ENCODE measurements at regions not wholly inside any gene's neighbourhood (a gene's known extent, or its start where the extent isn't known, plus 50 kb on each side); places are given as distances from the start of the nearest gene placed in this dataset.

GRCh38 chr9:3674561-3674960 is 148.8 kb upstream of the RFX3 start:
- intact Hi-C loops (cut with DNase I; ENCODE audit: low total_unique reads): no loop called here
- no peak for TF ChIP-seq POLR2A (IDR thresholded peaks at IDR 0.05)
- TF ChIP-seq, protein P1, sequence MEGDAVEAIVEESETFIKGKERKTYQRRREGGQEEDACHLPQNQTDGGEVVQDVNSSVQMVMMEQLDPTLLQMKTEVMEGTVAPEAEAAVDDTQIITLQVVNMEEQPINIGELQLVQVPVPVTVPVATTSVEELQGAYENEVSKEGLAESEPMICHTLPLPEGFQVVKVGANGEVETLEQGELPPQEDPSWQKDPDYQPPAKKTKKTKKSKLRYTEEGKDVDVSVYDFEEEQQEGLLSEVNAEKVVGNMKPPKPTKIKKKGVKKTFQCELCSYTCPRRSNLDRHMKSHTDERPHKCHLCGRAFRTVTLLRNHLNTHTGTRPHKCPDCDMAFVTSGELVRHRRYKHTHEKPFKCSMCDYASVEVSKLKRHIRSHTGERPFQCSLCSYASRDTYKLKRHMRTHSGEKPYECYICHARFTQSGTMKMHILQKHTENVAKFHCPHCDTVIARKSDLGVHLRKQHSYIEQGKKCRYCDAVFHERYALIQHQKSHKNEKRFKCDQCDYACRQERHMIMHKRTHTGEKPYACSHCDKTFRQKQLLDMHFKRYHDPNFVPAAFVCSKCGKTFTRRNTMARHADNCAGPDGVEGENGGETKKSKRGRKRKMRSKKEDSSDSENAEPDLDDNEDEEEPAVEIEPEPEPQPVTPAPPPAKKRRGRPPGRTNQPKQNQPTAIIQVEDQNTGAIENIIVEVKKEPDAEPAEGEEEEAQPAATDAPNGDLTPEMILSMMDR (IDR thresholded peaks at IDR 0.05): no peak
- DNase-seq (ENCODE audit: low spot score in 2 of 2): no peak
- no peak overlapping the region for H3K4me3 ChIP-seq (ENCODE audit: low read depth, poor library complexity, severe bottlenecking)
- WGBS, 2 donors: 89 to 90% methylated on average over 5 of the region's 5 CpGs

DNA sequence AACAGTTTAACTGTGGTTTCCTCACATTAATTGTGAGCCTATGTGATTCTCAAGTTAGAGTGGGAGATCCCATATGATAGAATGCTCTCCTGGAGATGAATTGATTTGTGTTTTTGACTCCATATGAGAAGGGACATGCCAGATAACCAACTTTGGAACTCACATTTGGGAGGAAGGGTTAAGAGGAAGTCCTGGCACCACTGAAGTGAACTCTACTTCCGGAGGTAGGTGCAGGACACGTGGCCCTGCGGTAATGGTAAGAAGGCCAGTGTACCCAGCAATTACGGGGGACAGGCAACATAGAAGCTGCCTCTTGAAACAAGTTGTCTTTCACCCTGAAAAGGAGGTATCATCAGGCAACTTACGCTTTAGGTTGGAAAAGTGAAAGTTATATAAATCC is 146.6 kb upstream of the RFX3 start:
- H3K4me3 ChIP-seq (ENCODE audit: low read depth, poor library complexity, severe bottlenecking): no peak overlapping the region
- no peak for TF ChIP-seq POLR2A (IDR thresholded peaks at IDR 0.05)
- TF ChIP-seq, protein P1 (IDR thresholded peaks at IDR 0.05): no peak
- intact Hi-C loops (cut with DNase I; ENCODE audit: low total_unique reads): no loop called here
- WGBS, 2 donors: 89 to 97% methylated on average over 5 of the region's 5 CpGs
- no peak for DNase-seq (ENCODE audit: low spot score in 2 of 2)

- no peak for TF ChIP-seq POLR2A (IDR thresholded peaks at IDR 0.05)
- TF ChIP-seq, protein P1 (IDR thresholded peaks at IDR 0.05): no peak
- no peak for DNase-seq (ENCODE audit: low spot score in 2 of 2)
- no peak overlapping the region for H3K4me3 ChIP-seq (ENCODE audit: low read depth, poor library complexity, severe bottlenecking)
- WGBS, 2 donors: 82 to 84% methylated on average over 1 of the region's 1 CpG
- intact Hi-C loops (cut with DNase I; ENCODE audit: low total_unique reads): no loop called here
Measured at GRCh38 chr9:3664044-3664443, 138.2 kb upstream of the RFX3 start.

DNA sequence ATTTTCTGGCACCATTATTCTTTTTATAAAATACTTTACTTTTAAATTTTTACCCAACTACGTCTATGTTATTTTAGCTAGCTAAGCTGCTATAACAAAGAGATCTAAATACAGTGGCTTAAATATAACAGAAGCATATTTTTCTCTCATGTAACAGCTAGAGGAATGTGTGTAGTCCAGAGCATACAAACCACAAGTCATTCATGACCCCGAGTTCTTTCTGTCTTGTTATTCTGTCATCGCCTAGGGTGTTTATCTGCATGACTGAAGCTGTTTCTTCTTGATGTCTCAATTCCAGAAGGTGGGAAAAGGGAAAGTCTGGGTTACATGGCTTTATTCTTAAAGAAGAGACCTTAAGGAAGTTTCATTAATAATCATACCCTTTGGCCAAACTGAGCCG is 136.9 kb upstream of the RFX3 start:
- TF ChIP-seq, protein P1 (IDR thresholded peaks at IDR 0.05): no peak
- TF ChIP-seq POLR2A (IDR thresholded peaks at IDR 0.05): no peak
- intact Hi-C loops (cut with DNase I; ENCODE audit: low total_unique reads): no loop called here
- 80 to 82% methylated on average over 4 of the region's 4 CpGs for WGBS, 2 donors
- no peak overlapping the region for H3K4me3 ChIP-seq (ENCODE audit: low read depth, poor library complexity, severe bottlenecking)
- no peak for DNase-seq (ENCODE audit: low spot score in 2 of 2)

DNA sequence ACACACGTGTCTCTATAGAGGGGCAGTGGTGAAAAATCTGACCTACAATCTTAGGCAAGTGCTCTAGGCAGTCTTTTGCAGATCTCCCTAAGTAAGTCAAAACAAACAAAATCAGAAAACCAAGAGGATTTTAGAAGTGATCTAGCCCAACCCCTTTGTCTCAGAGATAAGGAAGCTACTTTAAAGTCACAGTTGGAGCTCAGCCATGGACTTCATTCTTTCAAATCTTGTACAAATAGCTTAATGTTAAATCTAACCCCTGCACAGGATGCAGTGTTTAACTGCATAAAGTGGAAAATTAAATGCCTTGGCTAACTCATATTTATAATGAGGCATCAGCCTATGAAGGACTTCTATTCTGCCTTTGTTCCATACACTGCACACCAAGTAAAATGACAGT is 135.1 kb upstream of the RFX3 start:
- WGBS, 2 donors: 60 to 71% methylated on average over 1 of the region's 1 CpG
- no peak for DNase-seq (ENCODE audit: low spot score in 2 of 2)
- intact Hi-C loops (cut with DNase I; ENCODE audit: low total_unique reads): no loop called here
- no peak for TF ChIP-seq POLR2A (IDR thresholded peaks at IDR 0.05)
- TF ChIP-seq, protein P1 (IDR thresholded peaks at IDR 0.05): no peak
- no peak overlapping the region for H3K4me3 ChIP-seq (ENCODE audit: low read depth, poor library complexity, severe bottlenecking)

DNA sequence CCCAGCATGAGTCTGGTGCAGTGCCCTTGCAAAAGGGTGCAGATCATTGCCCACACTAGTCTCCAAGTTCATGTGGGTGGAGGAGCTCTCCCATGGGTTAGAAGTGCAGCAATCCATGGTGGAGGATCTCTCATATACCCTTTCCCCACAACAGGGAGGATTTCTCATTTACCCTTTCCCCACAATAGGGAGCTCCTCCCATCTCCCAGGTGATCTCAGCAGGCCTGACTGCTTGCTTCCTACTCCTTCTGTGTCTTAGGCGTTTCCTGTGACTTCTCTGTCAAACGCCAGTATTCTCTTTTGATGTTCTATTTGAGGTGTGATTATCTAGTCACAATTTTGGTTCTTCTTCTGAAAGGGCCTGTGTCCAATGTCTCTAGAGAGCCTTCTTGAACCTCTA is 133.8 kb upstream of the RFX3 start:
- intact Hi-C loops (cut with DNase I; ENCODE audit: low total_unique reads): no loop called here
- TF ChIP-seq POLR2A (IDR thresholded peaks at IDR 0.05): no peak
- TF ChIP-seq, protein P1 (IDR thresholded peaks at IDR 0.05): no peak
- no peak overlapping the region for H3K4me3 ChIP-seq (ENCODE audit: low read depth, poor library complexity, severe bottlenecking)
- DNase-seq (ENCODE audit: low spot score in 2 of 2): no peak
- 88 to 90% methylated on average over 2 of the region's 2 CpGs for WGBS, 2 donors

Data from lower leg skin (tissue), 4 donors.